Cardiac fibroblast (primary cell): ENCODE measurements at regions not wholly inside any gene's neighbourhood (a gene's known extent, or its start where the extent isn't known, plus 50 kb on each side); places are given as distances from the start of the nearest gene placed in this dataset.

Experiments used
- DNase-seq, 2 donors: peaks; one replicate each; pipeline versions ENCODE4 v3.0.0 to v3.0.0-alpha.2; 2010; ENCODE audit warnings: low read depth in 2 of 2
- H3K4me3 ChIP-seq, 2 donors: replicated peaks in 1 of 2; 1 replicate in 1 of 2; 2 replicates in 1 of 2; pipeline ENCODE4 v1.5.1; 2011; ENCODE audit warnings: low read depth in 2 of 2, low read length in 2 of 2, mild to moderate bottlenecking in 2 of 2, moderate library complexity in 1 of 2
- CTCF ChIP-seq: IDR thresholded peaks from one replicate; pipeline ENCODE4 v1.5.1; 2011; ENCODE audit warnings: low read depth, mild to moderate bottlenecking, low read length, inconsistent platforms

GRCh38 chr14:36450550-36450949 lies 69.5 kb downstream of the NKX2-1 start:
- no peak overlapping the region for H3K4me3 ChIP-seq
- no peak for DNase-seq
- TF ChIP-seq CTCF = no peak

DNA sequence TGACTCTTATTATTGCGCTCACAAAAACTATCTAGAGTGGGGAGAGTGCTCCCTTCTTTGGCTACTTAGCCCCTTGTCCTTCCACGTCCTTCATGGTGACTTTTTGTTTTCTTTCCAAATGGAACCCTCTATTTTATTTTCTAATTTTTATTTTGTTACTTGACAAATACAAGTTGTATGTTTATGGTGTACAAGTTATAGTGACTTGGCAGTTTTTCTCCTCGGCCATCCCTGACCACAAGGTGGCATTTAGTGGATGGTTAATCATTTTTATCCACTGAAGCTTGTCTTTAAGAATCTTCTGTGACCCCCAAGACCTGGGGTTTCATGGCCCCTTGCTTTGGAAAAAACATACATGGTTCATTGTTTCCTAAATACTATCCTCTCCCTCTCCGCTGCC lies 70.1 kb downstream of the NKX2-1 start:
- no peak for DNase-seq
- no peak overlapping the region for H3K4me3 ChIP-seq
- TF ChIP-seq CTCF = no peak

DNA sequence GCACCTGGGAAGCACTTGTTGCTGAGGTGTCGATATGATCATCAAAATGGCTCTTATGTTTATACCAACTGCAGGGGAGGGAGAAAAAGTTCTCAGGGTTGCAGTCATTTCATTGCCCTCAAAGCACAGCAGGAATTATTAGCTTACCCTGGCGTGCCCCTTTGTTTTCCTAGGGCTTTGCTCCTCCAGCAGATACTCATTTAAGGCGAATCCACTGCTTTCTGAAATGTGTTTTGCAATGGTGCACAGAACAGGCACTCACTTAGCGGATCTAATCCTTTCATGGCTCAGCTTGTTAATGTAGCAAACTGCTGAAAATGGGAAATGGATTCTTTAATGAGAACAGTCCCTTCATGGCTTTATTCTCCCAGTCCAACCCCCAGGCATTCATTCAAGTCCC lies 76.7 kb downstream of the NKX2-1 start:
- DNase-seq = no peak
- no peak for TF ChIP-seq CTCF
- no peak overlapping the region for H3K4me3 ChIP-seq

- TF ChIP-seq CTCF = no peak
- no peak overlapping the region for H3K4me3 ChIP-seq
- no peak for DNase-seq
Observed at GRCh38 chr14:36442824-36443241, 77.2 kb downstream of the NKX2-1 start.

GRCh38 chr14:36441283-36441682 lies 78.7 kb downstream of the NKX2-1 start:
- DNase-seq = no peak
- no peak for TF ChIP-seq CTCF
- H3K4me3 ChIP-seq = no peak overlapping the region

DNA sequence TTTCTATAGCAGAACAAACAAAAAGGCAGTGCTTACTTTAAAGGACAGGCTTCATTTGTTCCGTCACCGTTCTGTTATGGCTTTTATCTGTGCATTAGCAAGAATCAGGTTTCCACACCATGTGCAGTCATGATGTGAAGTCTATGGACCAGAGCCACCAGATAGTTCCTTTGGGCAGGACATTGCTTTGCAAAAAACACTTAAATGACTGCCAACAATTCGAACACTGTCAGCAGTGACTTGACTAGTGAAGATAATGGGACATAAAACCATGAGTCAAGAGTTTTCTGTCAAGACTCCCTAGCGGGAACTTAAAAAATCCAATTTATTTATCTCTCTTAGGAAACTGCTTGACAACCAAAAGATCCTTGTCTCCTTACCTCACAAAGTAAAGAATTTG lies 80.3 kb downstream of the NKX2-1 start:
- TF ChIP-seq CTCF = no peak

GRCh38 chr14:36438883-36439282 lies 81.1 kb downstream of the NKX2-1 start:
- no peak for TF ChIP-seq CTCF
- no peak overlapping the region for H3K4me3 ChIP-seq
- no peak for DNase-seq

More for the DNA sequence above, 80.3 kb downstream of the NKX2-1 start:
- H3K4me3 ChIP-seq = no peak overlapping the region
- DNase-seq = no peak
